ENCODE measurements at regions not wholly inside any gene's neighbourhood (a gene's known extent, or its start where the extent isn't known, plus 50 kb on each side); places are given as distances from the start of the nearest gene placed in this dataset.

GRCh38 chr10:71045204-71045809, 156.9 kb upstream of the PCBD1 start:
- CTCF ChIA-PET (ENCODE audit: low intra/inter-chr PET ratio) = no interaction called here
- 4% methylated on average over 10 of the region's 10 CpGs for WGBS (ENCODE audit: insufficient coverage, low coverage, missing lambda C conversion rate)
- H3K36me3 ChIP-seq (ENCODE audit: control insufficient read depth, insufficient read depth, low read length) = no peaks in the 10 kb centered on the region
- peaks cover 22 to 87% of the 10 kb centered on the region in 2 experiments; a peak in 4 of 5 replicates for H3K27me3 ChIP-seq (ENCODE audit: control insufficient read depth in 2 of 2, insufficient read depth in 2 of 2, low read length in 2 of 2)
- H3K9me3 ChIP-seq (replicated peaks; ENCODE audit: control insufficient read depth, insufficient read depth, low read depth, low read length) = no peaks in the 10 kb centered on the region
- no peak overlapping the region for H2AFZ ChIP-seq (ENCODE audit: low read depth, low read length)
- intact Hi-C loops (cut with micrococcal nuclease) (no loop called here), in situ Hi-C loops (cut with MboI) (no loop called here)
- no peak overlapping the region for H3K27ac ChIP-seq (ENCODE audit: extremely low read depth, low read depth, low read length)
- no peaks in the 10 kb centered on the region for H3K4me1 ChIP-seq (replicated peaks in 1 of 2; ENCODE audit: control insufficient read depth in 2 of 2, insufficient read depth in 2 of 2, low read length in 2 of 2)
- H4K20me1 ChIP-seq (replicated peaks; ENCODE audit: control insufficient read depth, insufficient read depth, low read length) = peaks cover 14% of the 10 kb centered on the region
- no peak for ATAC-seq
- no peak for DNase-seq (ENCODE audit: extremely low read depth in 1 of 4, low spot score in 3 of 4)
- no peaks in the 10 kb centered on the region for H3K9me1 ChIP-seq (ENCODE audit: control insufficient read depth, insufficient read depth, low read length)
- BruUV-seq (replicated peaks) = no TSS peak
- no peak overlapping the region for H3K9ac ChIP-seq (ENCODE audit: insufficient read depth in 1 of 2, low read depth in 2 of 2, low read length in 2 of 2)
- no peaks in the 10 kb centered on the region for H3K79me2 ChIP-seq (ENCODE audit: control insufficient read depth, insufficient read depth, low read length)
- H3K4me3 ChIP-seq = no peak overlapping the region
- POLR2A ChIA-PET = interaction anchor here (0.6 to 1.2 kb wide), 4 partner anchors 12 to 1249 kb away, joined by 3 read pairs; no protein-coding TSS in a partner anchor
- H3K4me2 ChIP-seq (ENCODE audit: insufficient read depth, low read length) = no peak overlapping the region
- no peak for FAIRE-seq
- no peak for TF ChIP-seq GTF2E2 (tag; IDR thresholded peaks at IDR 0.05)
- TF ChIP-seq, protein P1, sequence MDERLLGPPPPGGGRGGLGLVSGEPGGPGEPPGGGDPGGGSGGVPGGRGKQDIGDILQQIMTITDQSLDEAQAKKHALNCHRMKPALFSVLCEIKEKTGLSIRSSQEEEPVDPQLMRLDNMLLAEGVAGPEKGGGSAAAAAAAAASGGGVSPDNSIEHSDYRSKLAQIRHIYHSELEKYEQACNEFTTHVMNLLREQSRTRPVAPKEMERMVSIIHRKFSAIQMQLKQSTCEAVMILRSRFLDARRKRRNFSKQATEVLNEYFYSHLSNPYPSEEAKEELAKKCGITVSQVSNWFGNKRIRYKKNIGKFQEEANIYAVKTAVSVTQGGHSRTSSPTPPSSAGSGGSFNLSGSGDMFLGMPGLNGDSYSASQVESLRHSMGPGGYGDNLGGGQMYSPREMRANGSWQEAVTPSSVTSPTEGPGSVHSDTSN (CRISPR knock-in tag; IDR thresholded peaks at IDR 0.05; ENCODE audit: low read depth) = no peak
- TF ChIP-seq, protein P1 (tag; conservative IDR thresholded peaks at IDR 0.05; ENCODE audit: low read depth) = peak; percentile 75
- TF ChIP-seq DACH1 (IDR thresholded peaks at IDR 0.05; ENCODE audit: partially characterized antibody) = no peak
- TF ChIP-seq, protein P2, sequence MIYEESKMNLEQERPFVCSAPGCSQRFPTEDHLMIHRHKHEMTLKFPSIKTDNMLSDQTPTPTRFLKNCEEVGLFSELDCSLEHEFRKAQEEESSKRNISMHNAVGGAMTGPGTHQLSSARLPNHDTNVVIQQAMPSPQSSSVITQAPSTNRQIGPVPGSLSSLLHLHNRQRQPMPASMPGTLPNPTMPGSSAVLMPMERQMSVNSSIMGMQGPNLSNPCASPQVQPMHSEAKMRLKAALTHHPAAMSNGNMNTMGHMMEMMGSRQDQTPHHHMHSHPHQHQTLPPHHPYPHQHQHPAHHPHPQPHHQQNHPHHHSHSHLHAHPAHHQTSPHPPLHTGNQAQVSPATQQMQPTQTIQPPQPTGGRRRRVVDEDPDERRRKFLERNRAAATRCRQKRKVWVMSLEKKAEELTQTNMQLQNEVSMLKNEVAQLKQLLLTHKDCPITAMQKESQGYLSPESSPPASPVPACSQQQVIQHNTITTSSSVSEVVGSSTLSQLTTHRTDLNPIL (CRISPR knock-in tag; IDR thresholded peaks at IDR 0.05) = no peak
- TF ChIP-seq ZNF253 (CRISPR knock-in tag; conservative IDR thresholded peaks at IDR 0.05) = no peak
- TF ChIP-seq ETV1 (tag; conservative IDR thresholded peaks at IDR 0.05; ENCODE audit: low read depth) = no peak
- no peak for TF ChIP-seq POLR2AphosphoS5 (IDR thresholded peaks at IDR 0.05; ENCODE audit: control insufficient read depth, insufficient read depth, low read depth, low read length)
- no peak for TF ChIP-seq FOXK2 (conservative IDR thresholded peaks at IDR 0.05 in 1 of 2, IDR thresholded peaks at IDR 0.05 in 1 of 2; ENCODE audit: low read depth in 2 of 2)
- no peak for TF ChIP-seq ZNF354B (CRISPR knock-in tag; IDR thresholded peaks at IDR 0.05)
- TF ChIP-seq NR0B1 (IDR thresholded peaks at IDR 0.05; ENCODE audit: partially characterized antibody) = no peak
- no peak for TF ChIP-seq ZNF217 (CRISPR knock-in tag; IDR thresholded peaks at IDR 0.05)
- TF ChIP-seq POLR3A (IDR thresholded peaks at IDR 0.05; ENCODE audit: borderline replicate concordance, extremely low read depth, insufficient read depth, insufficient read length) = no peak

Data from K562 (cell line).